HPDE6-E6E7 (cell line): ENCODE measurements at regions not wholly inside any gene's neighbourhood (a gene's known extent, or its start where the extent isn't known, plus 50 kb on each side); places are given as distances from the start of the nearest gene placed in this dataset.
"Not testable (repeated sequence)": the region's sequence is repeated elsewhere in the genome, so short reads cannot be mapped to it uniquely, and the experiment has no call there.

ENCODE experiments used
- DNase-seq: peaks from one replicate; pipeline ENCODE4 v3.0.0; 2011; ENCODE audit warnings: missing footprints; ENCODE audit errors: extremely low spot score

GRCh38 chr1:104946558-104947210, 1197.0 kb downstream of the AMY1C start:
- no peak for DNase-seq

- no peak for DNase-seq
These were observed 1203.9 kb downstream of the AMY1C start for GRCh38 chr1:104953555-104953954.

- no peak for DNase-seq
These were observed 1223.8 kb downstream of the AMY1C start for GRCh38 chr1:104973516-104973915.

- DNase-seq: no peak
These were observed 1230.0 kb downstream of the AMY1C start for GRCh38 chr1:104979651-104980050.

- DNase-seq: no peak
These were observed 1237.5 kb downstream of the AMY1C start for GRCh38 chr1:104987210-104987609.

GRCh38 chr1:104989012-104989411, 1239.3 kb downstream of the AMY1C start:
- no peak for DNase-seq

GRCh38 chr1:104991702-104992101, 1242.0 kb downstream of the AMY1C start:
- no peak for DNase-seq

- DNase-seq: no peak
These were observed 1251.1 kb downstream of the AMY1C start for GRCh38 chr1:105000793-105001192.

- no peak for DNase-seq
These were observed 1254.8 kb downstream of the AMY1C start for GRCh38 chr1:105004515-105004914.

- DNase-seq: no peak
These were observed 1256.0 kb downstream of the AMY1C start for GRCh38 chr1:105005594-105006195.

- no peak for DNase-seq
These were observed 1267.9 kb downstream of the AMY1C start for GRCh38 chr1:105017587-105017986.

- no peak for DNase-seq
These were observed 1274.0 kb downstream of the AMY1C start for GRCh38 chr1:105023719-105024118.

GRCh38 chr1:105027838-105028471, 1278.3 kb downstream of the AMY1C start:
- DNase-seq: no peak

- DNase-seq: no peak
These were observed 1322.7 kb downstream of the AMY1C start for GRCh38 chr1:105072446-105072845.

- DNase-seq: no peak
These were observed 1323.2 kb downstream of the AMY1C start for GRCh38 chr1:105072850-105073249.

GRCh38 chr1:105073660-105074059, 1324.0 kb downstream of the AMY1C start:
- peak; percentile 4 for DNase-seq

- DNase-seq: no peak
These were observed 1333.9 kb downstream of the AMY1C start for GRCh38 chr1:105083611-105084010.

- peak; percentile 64 for DNase-seq
These were observed 1337.8 kb downstream of the AMY1C start for GRCh38 chr1:105087506-105087905.

- no peak for DNase-seq
These were observed 1338.5 kb downstream of the AMY1C start for GRCh38 chr1:105088166-105088565.

GRCh38 chr1:105093893-105094292, 1344.2 kb downstream of the AMY1C start:
- not testable (repeated sequence) for DNase-seq

GRCh38 chr1:105100102-105100501, 1350.4 kb downstream of the AMY1C start:
- no peak for DNase-seq

GRCh38 chr1:105101261-105101660, 1351.6 kb downstream of the AMY1C start:
- DNase-seq: no peak

GRCh38 chr1:105102371-105102770, 1352.7 kb downstream of the AMY1C start:
- DNase-seq: no peak
